Lower leg skin (tissue), 3 donors: ENCODE measurements at regions not wholly inside any gene's neighbourhood (a gene's known extent, or its start where the extent isn't known, plus 50 kb on each side); places are given as distances from the start of the nearest gene placed in this dataset.

Experiments
- POLR2A ChIP-seq, 2 donors: fragments of 450-650 bp; IDR thresholded peaks; one replicate each; pipeline ENCODE4 v1.6.1; 2016 to 2017; ENCODE audit warnings: antibody characterized with exemption in 2 of 2, mild to moderate bottlenecking in 1 of 2, moderate library complexity in 1 of 2
- TF ChIP-seq, protein P1 (sequence below), 3 donors: fragments of 450-650 bp; IDR thresholded peaks; one replicate each; pipeline ENCODE4 v1.5.1; 2016; ENCODE audit warnings: antibody characterized with exemption in 3 of 3, mild to moderate bottlenecking in 3 of 3, moderate library complexity in 2 of 3

DNA sequence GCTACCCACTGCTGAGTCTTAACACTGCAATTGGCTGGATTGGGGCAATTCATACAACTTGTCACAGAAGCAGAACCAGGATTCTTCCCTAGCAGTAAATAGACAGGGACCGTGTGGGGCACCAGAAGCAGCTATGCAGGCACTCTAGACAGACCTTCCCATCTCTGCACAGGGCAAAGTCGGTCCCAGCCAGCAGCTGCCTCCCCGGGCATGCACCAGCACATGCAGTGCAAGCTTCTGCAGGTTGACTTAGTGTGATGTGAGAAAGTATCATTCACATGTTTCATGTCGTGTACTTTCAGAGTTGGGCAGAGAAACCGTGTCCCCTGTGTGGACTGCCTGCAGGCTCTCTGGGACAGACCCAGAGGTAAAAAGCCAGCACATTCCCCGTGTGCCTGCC is 98.0 kb upstream of the FOXA2 start:
- TF ChIP-seq, protein P1, sequence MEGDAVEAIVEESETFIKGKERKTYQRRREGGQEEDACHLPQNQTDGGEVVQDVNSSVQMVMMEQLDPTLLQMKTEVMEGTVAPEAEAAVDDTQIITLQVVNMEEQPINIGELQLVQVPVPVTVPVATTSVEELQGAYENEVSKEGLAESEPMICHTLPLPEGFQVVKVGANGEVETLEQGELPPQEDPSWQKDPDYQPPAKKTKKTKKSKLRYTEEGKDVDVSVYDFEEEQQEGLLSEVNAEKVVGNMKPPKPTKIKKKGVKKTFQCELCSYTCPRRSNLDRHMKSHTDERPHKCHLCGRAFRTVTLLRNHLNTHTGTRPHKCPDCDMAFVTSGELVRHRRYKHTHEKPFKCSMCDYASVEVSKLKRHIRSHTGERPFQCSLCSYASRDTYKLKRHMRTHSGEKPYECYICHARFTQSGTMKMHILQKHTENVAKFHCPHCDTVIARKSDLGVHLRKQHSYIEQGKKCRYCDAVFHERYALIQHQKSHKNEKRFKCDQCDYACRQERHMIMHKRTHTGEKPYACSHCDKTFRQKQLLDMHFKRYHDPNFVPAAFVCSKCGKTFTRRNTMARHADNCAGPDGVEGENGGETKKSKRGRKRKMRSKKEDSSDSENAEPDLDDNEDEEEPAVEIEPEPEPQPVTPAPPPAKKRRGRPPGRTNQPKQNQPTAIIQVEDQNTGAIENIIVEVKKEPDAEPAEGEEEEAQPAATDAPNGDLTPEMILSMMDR (IDR thresholded peaks at IDR 0.05) = no peak
- no peak for TF ChIP-seq POLR2A (IDR thresholded peaks at IDR 0.05)
